B cell (primary cell): ENCODE measurements at regions not wholly inside any gene's neighbourhood (a gene's known extent, or its start where the extent isn't known, plus 50 kb on each side); places are given as distances from the start of the nearest gene placed in this dataset.

Experiments
- ATAC-seq: fragments of 200-7000 bp; cut with Tn5 transposase; one replicate; pipeline ENCODE4 v1.10.0; 2021; ENCODE audit warnings: low read depth, mild to moderate bottlenecking, moderate number of reproducible peaks, moderate library complexity
- CTCF ChIA-PET: fragments of 350-600 bp; sonication (Branson Sonifier 250); formaldehyde crosslinking; loops from one replicate; lab custom pipeline; 2021; ENCODE audit warnings: antibody characterized with exemption, inconsistent platforms; lab: Charles Lee
- POLR2A ChIA-PET: fragments of 350-600 bp; sonication (Branson Sonifier 250); formaldehyde crosslinking; loops from one replicate; lab custom pipeline; 2021; ENCODE audit warnings: antibody characterized with exemption; lab: Charles Lee
- DNase-seq: peaks from one replicate; pipeline ENCODE4 v3.0.0; 2013
- H2AFZ ChIP-seq: 2 replicates; pipeline ENCODE4 v1.6.1; 2012; ENCODE audit warnings: mild to moderate bottlenecking, low read depth, low read length; ENCODE audit not compliant: insufficient read depth, poor library complexity, severe bottlenecking
- H3K27ac ChIP-seq, 2 donors: 1 replicate in 1 of 2; 2 replicates in 1 of 2; pipeline ENCODE4 v1.5.1; 2012 to 2013; ENCODE audit warnings: low read length in 2 of 2, mild to moderate bottlenecking in 2 of 2, moderate library complexity in 1 of 2
- H3K27me3 ChIP-seq, 4 experiments: fragments of 200-600 bp in 1 of 4; sonication (generic) in 1 of 4; replicated peaks in 1 of 4; 1 replicate in 2 of 4; 2 replicates in 2 of 4; pipeline versions ENCODE4 v1.6.1 to v1.7.0; 2013 to 2016; ENCODE audit warnings: low read length in 3 of 4, mild to moderate bottlenecking in 2 of 4, mixed read lengths in 1 of 4, moderate library complexity in 1 of 4; ENCODE audit not compliant: insufficient read depth in 4 of 4, control insufficient read depth in 3 of 4; ENCODE audit errors: control extremely low read depth in 1 of 4
- H3K36me3 ChIP-seq, 2 experiments: replicated peaks in 1 of 2; 1 replicate in 1 of 2; 2 replicates in 1 of 2; pipeline versions ENCODE4 v1.6.1 to v1.7.1; 2013; ENCODE audit warnings: low read length in 1 of 2; ENCODE audit not compliant: insufficient read depth in 2 of 2, control insufficient read depth in 1 of 2; ENCODE audit errors: control extremely low read depth in 1 of 2, extremely low read depth in 1 of 2
- H3K4me1 ChIP-seq, 2 donors: fragments of 200-600 bp in 1 of 2; sonication (generic) in 1 of 2; 1 replicate in 1 of 2; 2 replicates in 1 of 2; pipeline versions ENCODE4 v1.5.1 to v1.6.1; 2013 to 2017; ENCODE audit warnings: low read length in 2 of 2; ENCODE audit not compliant: control insufficient read depth in 2 of 2, insufficient read depth in 2 of 2
- H3K4me2 ChIP-seq: replicated peaks from 2 replicates; pipeline ENCODE3; 2012; ENCODE audit warnings: mild to moderate bottlenecking, low read depth, low read length; ENCODE audit not compliant: poor library complexity, severe bottlenecking
- H3K4me3 ChIP-seq, 5 experiments: fragments of 200-600 bp in 1 of 5; sonication (generic) in 1 of 5; 1 replicate in 3 of 5; 2 replicates in 2 of 5; pipeline versions ENCODE4 v1.5.1 to v1.7.0; 2011 to 2016; ENCODE audit warnings: low read length in 4 of 5, mild to moderate bottlenecking in 4 of 5, low read depth in 2 of 5, control low read depth in 1 of 5, moderate library complexity in 1 of 5; ENCODE audit not compliant: insufficient read depth in 1 of 5; ENCODE audit errors: control extremely low read depth in 1 of 5, extremely low read depth in 1 of 5
- H3K79me2 ChIP-seq: fragments of 200-600 bp; sonication (generic); one replicate; pipeline ENCODE4 v1.6.0; 2016; ENCODE audit warnings: low read length; ENCODE audit not compliant: control insufficient read depth, insufficient read depth
- H3K9ac ChIP-seq: fragments of 200-600 bp; sonication (generic); 2 replicates; pipeline ENCODE4 v1.6.1; 2017; ENCODE audit warnings: mild to moderate bottlenecking, low read length, moderate library complexity
- H3K9me3 ChIP-seq, 3 donors: one replicate each; pipeline versions ENCODE4 v1.6.1 to v1.7.1; 2013; ENCODE audit warnings: low read length in 2 of 3; ENCODE audit not compliant: control insufficient read depth in 2 of 3, insufficient read depth in 1 of 3; ENCODE audit errors: control extremely low read depth in 1 of 3
- H4K20me1 ChIP-seq: 2 replicates; pipeline ENCODE4 v1.6.0; 2012; ENCODE audit warnings: mild to moderate bottlenecking, low read length; ENCODE audit not compliant: insufficient read depth, control insufficient read depth, poor library complexity, severe bottlenecking
- H3K27ac Mint-ChIP-seq: one replicate; pipeline ENCODE4 v1.8.0; 2021; ENCODE audit warnings: mixed read lengths
- H3K27me3 Mint-ChIP-seq: one replicate; pipeline ENCODE4 v1.8.0; 2021; ENCODE audit warnings: mixed read lengths
- H3K4me1 Mint-ChIP-seq: one replicate; pipeline ENCODE4 v1.8.0; 2021; ENCODE audit warnings: mixed read lengths
- H3K4me3 Mint-ChIP-seq: one replicate; pipeline ENCODE4 v1.8.0; 2021; ENCODE audit warnings: mixed read lengths
- H3K9me3 Mint-ChIP-seq: one replicate; pipeline ENCODE4 v1.8.0; 2022; ENCODE audit warnings: mixed read lengths; ENCODE audit not compliant: insufficient read depth
- CTCF ChIP-seq: fragments of 200-600 bp; IDR thresholded peaks from one replicate; pipeline ENCODE4 v1.8.0; 2022; ENCODE audit warnings: antibody characterized with exemption, mild to moderate bottlenecking
- EZH2 ChIP-seq: IDR thresholded peaks from 2 replicates; pipeline ENCODE4 v1.6.1; 2012; ENCODE audit warnings: borderline replicate concordance, low read depth, mild to moderate bottlenecking, moderate library complexity, low read length; ENCODE audit not compliant: insufficient read depth, poor library complexity, severe bottlenecking
- WGBS: methylation state at CpG from one replicate; pipeline ENCODE4 v1.1.5; 2013; ENCODE audit warnings: missing lambda C conversion rate; ENCODE audit not compliant: insufficient coverage; 5-methylcytosine and 5-hydroxymethylcytosine counted together
- intact Hi-C: fragments of 100-400 bp; cut with micrococcal nuclease; formaldehyde crosslinking; loops from one replicate; pipeline ENCODE4 v1.10.0; 2022

GRCh38 chr9:90078988-90079421, 474.2 kb downstream of the GADD45G start:
- ATAC-seq: peak; percentile 72
- H3K9ac ChIP-seq: peak overlapping the region; percentile 39
- no peaks in the 10 kb centered on the region for H3K36me3 ChIP-seq
- TF ChIP-seq CTCF: no peak
- TF ChIP-seq EZH2: no peak
- Mint-ChIP-seq H3K27ac (peak overlapping the region; percentile 13), H3K27me3 (peaks cover 27% of the 10 kb centered on the region), H3K4me1 (peaks cover 24% of the 10 kb centered on the region), H3K4me3 (peak overlapping the region; percentile 69), H3K9me3 (no peaks in the 10 kb centered on the region)
- H2AFZ ChIP-seq: peak overlapping the region; percentile 29
- CTCF ChIA-PET: interaction anchor here (1.0 to 2.2 kb wide), 3 partner anchors 79 to 481 kb away, joined by 4 to 6 read pairs (median 6); no protein-coding TSS in a partner anchor
- POLR2A ChIA-PET: interaction anchor here (0.6 kb wide), 1 partner anchor 67 kb away, joined by 3 read pairs; no protein-coding TSS in a partner anchor
- H3K79me2 ChIP-seq: no peaks in the 10 kb centered on the region
- no peaks in the 10 kb centered on the region for H3K9me3 ChIP-seq
- intact Hi-C loops: loop anchor here (5.0 kb wide), 1 partner anchor 57 kb away; no protein-coding TSS in a partner anchor
- no peak overlapping the region for H3K4me3 ChIP-seq
- no peaks in the 10 kb centered on the region for H3K27me3 ChIP-seq
- H3K27ac ChIP-seq: no peak overlapping the region
- peak overlapping the region; percentile 53 for H3K4me2 ChIP-seq
- peak; percentile 55 for DNase-seq
- no CpG with 5 or more reads among the region's 4 CpGs for WGBS
- no peaks in the 10 kb centered on the region for H4K20me1 ChIP-seq
- peaks cover 12 to 21% of the 10 kb centered on the region in 2 donors for H3K4me1 ChIP-seq

- H3K4me3 ChIP-seq: no peak overlapping the region
- WGBS: 100% methylated on average over 4 of the region's 4 CpGs
- H3K4me3 Mint-ChIP-seq: peak overlapping the region; percentile 32
- no peaks in the 10 kb centered on the region for H3K9me3 Mint-ChIP-seq
- H3K4me1 Mint-ChIP-seq: peaks cover 9% of the 10 kb centered on the region
- H3K27ac Mint-ChIP-seq: no peak overlapping the region
- no peaks in the 10 kb centered on the region for H4K20me1 ChIP-seq
- H3K36me3 ChIP-seq: no peaks in the 10 kb centered on the region
- no peak overlapping the region for H3K27ac ChIP-seq
- H2AFZ ChIP-seq: peak overlapping the region; percentile 37
- H3K27me3 Mint-ChIP-seq: no peaks in the 10 kb centered on the region
- H3K9me3 ChIP-seq: no peaks in the 10 kb centered on the region
- intact Hi-C loops: no loop called here
- CTCF ChIA-PET: interaction anchor here (1.2 kb wide), 1 partner anchor 488 kb away, joined by 3 read pairs; no protein-coding TSS in a partner anchor
- H3K4me1 ChIP-seq: peaks cover 10 to 12% of the 10 kb centered on the region in 2 donors
- TF ChIP-seq EZH2: no peak
- no peak for TF ChIP-seq CTCF
- H3K79me2 ChIP-seq: no peaks in the 10 kb centered on the region
- peak overlapping the region; percentile 41 for H3K4me2 ChIP-seq
- no peak overlapping the region for H3K9ac ChIP-seq
- ATAC-seq (no peak), DNase-seq (no peak)
- no peaks in the 10 kb centered on the region for H3K27me3 ChIP-seq
- POLR2A ChIA-PET: no interaction called here
Observed at GRCh38 chr9:90085633-90086032, 480.8 kb downstream of the GADD45G start.
